Stimulated activated memory B cell treated with anti-CD40 and anti-IgM and Interleukin-4, amounts not matched to agents 10 μg/mL and 1 μg/mL and 100 μg/mL, for 72 hours (primary cell): ENCODE measurements at regions not wholly inside any gene's neighbourhood (a gene's known extent, or its start where the extent isn't known, plus 50 kb on each side); places are given as distances from the start of the nearest gene placed in this dataset.
A peak's percentile ranks its signal among the peaks of the same experiment; 100 is the strongest.

Experiments used
- ATAC-seq: fragments of 150-1000 bp; cut with Tn5 transposase; 2 replicates; pipeline ENCODE4 v1.10.0; 2021
- H3K27ac Mint-ChIP-seq: one replicate; pipeline ENCODE4 v1.8.0; 2022; ENCODE audit warnings: mild to moderate bottlenecking, mixed read lengths
- H3K27me3 Mint-ChIP-seq: one replicate; pipeline ENCODE4 v1.8.0; 2022; ENCODE audit warnings: mixed read lengths
- H3K36me3 Mint-ChIP-seq: one replicate; pipeline ENCODE4 v1.8.0; 2022; ENCODE audit warnings: mixed read lengths
- H3K4me1 Mint-ChIP-seq: one replicate; pipeline ENCODE4 v1.8.0; 2022; ENCODE audit warnings: mixed read lengths
- H3K4me3 Mint-ChIP-seq: one replicate; pipeline ENCODE4 v1.8.0; 2022; ENCODE audit warnings: mild to moderate bottlenecking, moderate library complexity, mixed read lengths
- H3K9me3 Mint-ChIP-seq: one replicate; pipeline ENCODE4 v1.8.0; 2022; ENCODE audit warnings: mixed read lengths

DNA sequence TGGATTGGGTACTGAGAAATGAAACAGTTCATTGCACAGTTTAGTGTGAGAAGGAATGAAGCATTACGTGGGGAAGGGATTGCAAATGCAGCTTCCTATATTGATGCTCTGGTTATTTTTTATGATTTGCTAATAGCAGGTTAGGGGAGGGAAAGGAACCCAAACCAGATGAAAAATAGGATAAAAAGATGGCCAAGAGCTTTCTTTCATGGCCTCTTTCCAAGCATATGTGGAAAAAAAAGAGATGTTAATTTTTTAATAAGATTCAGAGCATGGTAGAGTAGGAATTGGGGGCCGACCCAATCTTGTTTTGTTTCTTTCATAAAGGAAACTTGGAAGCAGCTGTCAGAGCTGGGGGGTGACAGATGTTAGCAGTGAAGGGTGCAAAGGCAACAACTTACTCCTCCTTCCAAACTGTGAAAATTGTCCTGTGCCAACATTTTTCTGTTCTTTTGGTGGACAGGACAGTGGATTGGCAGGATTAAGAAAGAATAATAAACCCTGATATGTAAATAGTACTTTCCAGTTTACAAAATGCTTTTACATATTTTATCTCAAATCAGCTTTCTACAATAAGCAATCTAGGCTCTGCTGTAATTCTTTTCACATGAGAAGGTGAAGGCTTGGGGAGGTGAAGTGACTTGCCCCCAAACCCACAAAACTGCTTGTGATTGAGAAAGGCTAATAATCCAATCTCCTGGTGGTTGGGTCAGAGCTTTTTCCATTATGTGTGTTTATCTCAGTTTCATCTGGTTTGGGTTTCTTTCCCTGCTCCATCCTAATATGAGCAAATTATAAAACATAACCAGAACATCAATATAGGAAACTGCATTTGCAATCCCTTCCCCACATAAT, 270.1 kb downstream of the ETAA1 start:
- ATAC-seq = no peak
- Mint-ChIP-seq H3K4me3 (no peak overlapping the region), H3K36me3 (no peaks in the 10 kb centered on the region), H3K4me1 (no peaks in the 10 kb centered on the region), H3K9me3 (no peaks in the 10 kb centered on the region), H3K27ac (no peak overlapping the region), H3K27me3 (peaks cover 9% of the 10 kb centered on the region)

DNA sequence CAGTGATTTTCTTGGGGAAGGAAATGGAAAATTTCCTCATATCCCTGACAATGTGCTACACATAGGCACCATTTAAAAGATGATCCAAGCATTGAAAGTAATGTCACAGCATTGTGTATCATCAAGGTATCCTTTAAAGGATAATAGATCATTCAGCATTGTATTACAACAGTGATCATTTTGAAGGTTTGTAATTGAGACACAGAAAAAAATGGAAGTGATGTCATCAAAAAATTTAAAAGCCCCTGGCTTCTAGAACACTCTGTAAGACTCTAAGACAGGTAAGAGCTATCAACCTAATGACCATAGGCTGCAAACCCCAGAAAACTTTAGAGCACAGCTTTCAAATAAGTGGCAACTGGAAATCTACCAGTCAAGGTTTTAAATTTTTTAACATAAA, 271.4 kb downstream of the ETAA1 start:
- Mint-ChIP-seq H3K4me3 (no peak overlapping the region), H3K4me1 (no peaks in the 10 kb centered on the region), H3K9me3 (no peaks in the 10 kb centered on the region), H3K27me3 (peaks cover 9% of the 10 kb centered on the region), H3K36me3 (no peaks in the 10 kb centered on the region), H3K27ac (no peak overlapping the region)
- ATAC-seq = no peak

DNA sequence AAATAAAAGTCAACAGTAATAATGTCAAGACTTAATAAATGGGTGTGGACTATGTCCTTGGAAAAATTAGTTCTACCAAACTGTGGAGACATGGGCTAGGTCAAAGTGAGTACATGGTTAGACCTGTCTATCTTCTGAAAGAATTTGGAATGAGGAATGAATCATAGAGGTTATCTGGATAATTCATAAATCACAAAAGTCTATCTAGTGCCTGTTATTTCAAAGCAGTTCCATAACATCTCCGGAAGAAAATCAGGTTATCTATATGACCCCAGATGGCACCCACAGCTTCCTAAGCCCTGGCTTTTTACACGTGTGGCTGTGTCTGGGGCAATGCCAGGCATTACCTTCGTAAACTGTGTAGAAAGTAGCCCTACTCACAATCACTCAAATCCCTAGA, 272.0 kb downstream of the ETAA1 start:
- H3K27me3 Mint-ChIP-seq = peaks cover 9% of the 10 kb centered on the region
- no peak overlapping the region for H3K4me3 Mint-ChIP-seq
- no peaks in the 10 kb centered on the region for H3K4me1 Mint-ChIP-seq
- H3K27ac Mint-ChIP-seq = no peak overlapping the region
- H3K36me3 Mint-ChIP-seq = no peaks in the 10 kb centered on the region
- H3K9me3 Mint-ChIP-seq = no peaks in the 10 kb centered on the region
- no peak for ATAC-seq

DNA sequence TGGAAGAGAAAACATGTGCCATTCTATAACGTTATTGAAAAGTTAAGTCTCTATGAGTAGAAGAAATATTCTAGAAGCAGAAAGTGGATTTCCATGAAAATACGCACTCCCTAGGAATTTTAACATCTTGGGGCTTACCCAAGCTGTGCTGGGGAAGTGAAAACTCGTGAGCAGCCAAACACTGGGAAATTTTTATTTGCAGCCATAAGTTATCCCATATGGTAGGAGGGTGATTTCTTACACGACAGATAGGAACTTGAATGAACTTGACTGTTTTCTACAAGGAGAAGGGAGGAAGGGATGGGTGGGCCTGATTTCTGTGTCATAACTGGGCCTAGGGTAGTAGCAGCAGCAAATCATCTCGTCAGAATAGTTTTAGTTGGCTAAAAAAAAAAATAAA, 272.6 kb downstream of the ETAA1 start:
- ATAC-seq = no peak
- H3K4me3 Mint-ChIP-seq = no peak overlapping the region
- H3K27ac Mint-ChIP-seq = no peak overlapping the region

DNA sequence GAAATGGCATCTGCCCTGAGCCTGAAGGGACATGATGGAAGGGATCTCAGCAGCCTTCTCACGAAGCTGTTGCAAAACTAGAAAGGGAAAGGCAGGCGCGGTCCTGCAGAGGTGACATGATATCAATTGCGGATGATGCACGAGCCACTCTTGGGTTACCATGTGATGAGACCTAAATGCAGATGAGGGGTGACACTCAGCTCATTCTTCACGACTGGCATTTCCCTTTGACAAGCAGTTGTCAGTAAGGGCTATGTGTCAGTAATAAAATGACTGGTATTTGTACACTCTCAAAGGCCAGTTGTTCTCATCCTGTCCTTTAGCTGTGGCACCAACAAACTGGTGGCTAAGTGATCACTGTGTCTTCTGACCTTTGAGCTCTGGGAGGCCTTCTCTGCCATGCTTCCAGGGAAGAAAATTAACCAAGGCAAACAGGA, 273.6 kb downstream of the ETAA1 start:
- Mint-ChIP-seq H3K4me3 (no peak overlapping the region), H3K36me3 (no peaks in the 10 kb centered on the region), H3K27me3 (peaks cover 9% of the 10 kb centered on the region), H3K9me3 (no peaks in the 10 kb centered on the region), H3K4me1 (no peaks in the 10 kb centered on the region), H3K27ac (no peak overlapping the region)
- ATAC-seq = peak; percentile 47

More for the DNA sequence above, 272.6 kb downstream of the ETAA1 start:
- Mint-ChIP-seq H3K9me3 (no peaks in the 10 kb centered on the region), H3K36me3 (no peaks in the 10 kb centered on the region), H3K27me3 (peaks cover 9% of the 10 kb centered on the region), H3K4me1 (no peaks in the 10 kb centered on the region)

DNA sequence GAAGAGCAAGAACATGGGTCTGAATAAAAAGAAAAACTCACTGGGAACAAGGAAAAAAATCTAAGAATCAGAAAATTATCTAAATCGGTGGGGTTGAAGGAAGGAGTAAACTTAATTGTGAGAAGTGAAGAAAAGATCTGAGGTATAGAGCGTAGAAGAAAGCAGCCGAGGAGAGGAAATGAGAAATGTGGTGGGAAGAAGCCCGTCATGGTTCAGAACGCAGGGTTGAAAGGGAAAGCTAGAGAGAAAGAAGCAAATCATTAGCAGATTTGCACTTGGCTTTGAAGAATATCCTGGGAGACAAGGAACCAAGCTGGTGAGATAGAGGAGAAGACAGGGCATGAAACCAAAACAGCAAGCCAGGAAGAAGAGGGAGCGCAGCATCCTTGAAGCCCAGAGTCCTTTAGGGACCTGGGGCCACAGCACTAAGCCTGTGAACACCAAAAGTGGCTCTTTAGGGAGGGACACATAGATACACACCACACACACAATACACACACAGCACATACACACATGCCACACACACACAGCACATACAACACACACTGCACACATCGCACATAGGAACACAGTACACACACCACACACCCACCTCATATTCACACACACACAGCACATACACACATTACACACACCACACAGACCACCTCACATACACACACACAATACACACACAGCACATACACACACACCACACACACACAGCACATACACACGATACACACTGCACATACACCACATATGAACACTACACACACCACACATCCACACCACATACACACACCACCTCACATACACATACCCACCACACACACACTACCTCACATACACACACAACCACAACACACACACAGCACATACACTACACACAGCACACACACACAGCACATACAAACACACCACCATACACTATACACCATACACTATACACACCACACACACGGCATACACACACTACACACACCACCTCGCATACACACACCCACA, 274.6 kb downstream of the ETAA1 start:
- Mint-ChIP-seq H3K27ac (no peak overlapping the region), H3K27me3 (no peaks in the 10 kb centered on the region), H3K4me1 (no peaks in the 10 kb centered on the region), H3K9me3 (no peaks in the 10 kb centered on the region), H3K4me3 (no peak overlapping the region), H3K36me3 (no peaks in the 10 kb centered on the region)
- ATAC-seq = peak; percentile 57

DNA sequence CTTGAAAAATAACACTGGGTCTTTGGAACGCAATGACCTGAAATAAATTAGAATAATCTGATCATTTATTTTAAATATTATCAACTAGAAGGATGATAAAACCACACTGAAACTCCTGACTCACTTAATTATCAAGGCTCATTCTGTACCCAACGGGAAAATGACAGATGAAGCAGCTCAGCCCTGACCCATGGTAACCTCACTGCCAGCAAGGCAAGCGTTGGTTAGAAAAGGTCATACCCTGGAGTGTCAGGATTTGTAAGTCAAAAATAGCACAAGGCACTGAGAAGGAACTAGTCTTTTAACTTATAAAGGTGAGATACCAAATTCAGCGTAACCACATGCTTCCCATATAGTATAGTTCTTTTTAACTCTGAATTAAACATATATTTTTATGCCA, 277.5 kb downstream of the ETAA1 start:
- no peak for ATAC-seq
- no peaks in the 10 kb centered on the region for H3K4me1 Mint-ChIP-seq
- H3K4me3 Mint-ChIP-seq = no peak overlapping the region
- peaks cover 2% of the 10 kb centered on the region for H3K9me3 Mint-ChIP-seq
- no peaks in the 10 kb centered on the region for H3K36me3 Mint-ChIP-seq
- H3K27me3 Mint-ChIP-seq = no peaks in the 10 kb centered on the region
- H3K27ac Mint-ChIP-seq = no peak overlapping the region

DNA sequence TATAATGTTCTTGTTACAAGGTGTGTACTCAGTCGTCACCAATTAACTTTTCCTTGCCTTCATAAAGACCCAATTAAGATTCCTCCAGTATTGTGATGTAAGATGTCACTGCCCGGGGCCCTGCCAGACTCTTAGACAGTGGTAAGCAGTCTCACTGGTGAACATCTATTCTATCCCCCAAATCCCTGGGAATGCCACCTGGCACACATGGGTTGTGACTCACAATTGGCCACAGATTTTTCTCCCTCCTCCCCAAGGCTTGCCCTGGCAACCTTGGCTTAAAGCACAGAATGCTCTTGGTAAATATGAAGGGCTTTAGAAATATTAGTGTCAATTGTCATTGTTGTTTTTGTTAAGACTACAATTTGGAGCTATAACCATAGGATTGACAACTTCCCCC, 287.9 kb downstream of the ETAA1 start:
- Mint-ChIP-seq H3K9me3 (no peaks in the 10 kb centered on the region), H3K4me1 (no peaks in the 10 kb centered on the region), H3K4me3 (no peak overlapping the region), H3K36me3 (no peaks in the 10 kb centered on the region), H3K27ac (no peak overlapping the region), H3K27me3 (no peaks in the 10 kb centered on the region)
- no peak for ATAC-seq

DNA sequence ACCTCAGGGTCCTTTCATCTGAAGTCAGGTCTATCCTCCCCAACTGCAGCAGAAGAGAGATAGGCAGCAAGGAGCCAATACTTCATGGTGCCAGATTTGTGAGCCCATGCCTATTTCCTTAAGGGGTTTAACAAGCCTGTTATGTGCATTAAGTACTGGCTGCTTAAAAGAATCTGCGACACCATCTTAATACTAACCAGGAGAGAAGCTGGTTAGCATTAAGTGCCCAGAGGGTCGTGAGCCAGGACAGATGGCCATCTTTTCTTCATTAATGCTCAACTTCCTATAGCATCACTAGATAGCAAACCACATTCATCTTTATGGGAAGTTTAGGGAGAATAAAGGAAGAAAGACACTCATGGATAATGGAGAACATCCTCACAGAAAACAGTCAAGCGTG, 289.1 kb downstream of the ETAA1 start:
- Mint-ChIP-seq H3K36me3 (no peaks in the 10 kb centered on the region), H3K27me3 (no peaks in the 10 kb centered on the region)

DNA sequence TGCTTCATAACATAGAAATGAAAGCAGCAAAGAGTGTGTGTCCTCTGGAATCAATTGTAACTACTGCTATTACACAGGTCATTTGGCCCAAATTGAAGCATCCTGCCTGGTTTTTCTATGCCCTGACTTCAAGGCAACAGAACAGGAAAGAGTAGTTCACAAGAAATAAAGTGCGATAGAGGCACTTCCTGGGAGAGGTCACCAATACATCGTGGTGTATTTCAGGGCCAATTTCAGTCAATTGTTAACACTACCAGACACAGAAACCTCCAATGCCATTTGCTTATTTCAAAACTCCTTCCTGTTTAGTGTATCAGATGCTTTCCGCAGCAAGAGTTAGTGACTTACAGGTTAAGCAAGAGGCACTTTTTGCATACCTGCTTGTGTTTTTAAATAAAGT, 292.1 kb downstream of the ETAA1 start:
- ATAC-seq = no peak
- Mint-ChIP-seq H3K9me3 (no peaks in the 10 kb centered on the region), H3K4me3 (no peak overlapping the region), H3K4me1 (no peaks in the 10 kb centered on the region), H3K27ac (no peak overlapping the region), H3K36me3 (no peaks in the 10 kb centered on the region), H3K27me3 (peaks cover 25% of the 10 kb centered on the region)

More for the DNA sequence above, 289.1 kb downstream of the ETAA1 start:
- H3K4me1 Mint-ChIP-seq = no peaks in the 10 kb centered on the region
- no peak overlapping the region for H3K4me3 Mint-ChIP-seq
- H3K27ac Mint-ChIP-seq = no peak overlapping the region
- ATAC-seq = no peak
- no peaks in the 10 kb centered on the region for H3K9me3 Mint-ChIP-seq

DNA sequence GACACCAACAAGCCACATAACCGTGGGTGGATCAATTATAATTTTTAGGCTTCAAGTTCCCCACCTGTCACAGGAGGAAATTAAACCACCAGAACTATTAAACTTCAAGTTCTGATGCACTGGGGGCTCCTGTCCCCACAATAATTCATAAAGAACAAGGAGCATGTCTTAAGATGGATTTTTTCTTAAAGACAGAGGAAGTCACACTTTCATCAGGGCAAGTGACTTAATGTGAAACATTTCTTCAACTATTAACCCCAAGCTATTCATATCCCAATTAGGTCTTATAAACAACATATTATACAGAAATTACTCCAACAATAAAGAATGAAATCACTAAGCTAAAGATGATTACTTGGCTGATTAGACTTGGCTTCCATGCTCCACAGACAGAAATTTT, 292.5 kb downstream of the ETAA1 start:
- peaks cover 29% of the 10 kb centered on the region for H3K27me3 Mint-ChIP-seq
- no peak for ATAC-seq
- no peaks in the 10 kb centered on the region for H3K36me3 Mint-ChIP-seq
- no peaks in the 10 kb centered on the region for H3K9me3 Mint-ChIP-seq
- H3K27ac Mint-ChIP-seq = no peak overlapping the region
- H3K4me3 Mint-ChIP-seq = no peak overlapping the region
- H3K4me1 Mint-ChIP-seq = no peaks in the 10 kb centered on the region

DNA sequence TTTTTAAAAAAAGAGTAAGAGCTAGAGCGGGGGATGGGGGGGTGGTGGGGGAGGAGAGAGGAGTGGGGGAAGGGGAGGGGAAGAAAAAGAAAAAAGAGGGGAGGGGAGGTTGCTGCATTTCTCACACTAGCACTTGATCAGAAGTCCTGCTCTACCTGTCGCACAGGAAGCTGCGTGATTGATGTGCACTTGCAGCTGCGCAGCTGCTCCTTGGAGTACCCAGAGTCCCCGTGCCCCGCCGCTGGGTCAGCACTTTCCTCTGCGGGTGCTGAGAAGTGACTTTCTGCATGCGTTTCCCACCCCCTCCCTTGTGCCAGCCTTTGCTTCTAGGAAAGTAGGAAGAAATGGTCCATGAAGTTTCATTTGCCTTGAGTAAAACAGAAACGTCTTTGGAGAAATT, 297.3 kb downstream of the ETAA1 start:
- no peak for ATAC-seq
- no peaks in the 10 kb centered on the region for H3K4me1 Mint-ChIP-seq
- no peaks in the 10 kb centered on the region for H3K9me3 Mint-ChIP-seq
- H3K4me3 Mint-ChIP-seq = no peak overlapping the region
- H3K27me3 Mint-ChIP-seq = peaks cover 39% of the 10 kb centered on the region
- H3K27ac Mint-ChIP-seq = no peak overlapping the region
- no peaks in the 10 kb centered on the region for H3K36me3 Mint-ChIP-seq

DNA sequence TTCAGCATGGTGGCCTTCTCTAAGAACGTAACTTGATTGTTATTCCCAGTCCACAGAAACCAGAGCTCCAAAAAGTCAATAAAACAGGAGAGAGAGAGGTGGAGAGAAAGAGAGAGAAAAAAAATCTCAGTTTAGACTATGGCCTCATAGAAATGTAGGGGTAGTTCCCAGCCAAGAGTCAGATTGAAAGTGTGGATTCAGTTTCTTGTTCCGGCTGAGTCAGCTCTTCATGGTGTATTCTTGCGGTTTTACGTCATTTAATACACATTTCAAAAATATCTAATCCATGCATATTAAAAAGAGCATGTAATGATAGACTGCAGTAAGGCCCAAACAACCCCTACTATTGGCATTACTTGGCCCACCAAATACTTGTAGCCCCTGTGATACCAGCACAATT, 303.9 kb downstream of the ETAA1 start:
- no peak for ATAC-seq
- no peak overlapping the region for H3K4me3 Mint-ChIP-seq
- H3K27ac Mint-ChIP-seq = no peak overlapping the region
- no peaks in the 10 kb centered on the region for H3K36me3 Mint-ChIP-seq
- H3K9me3 Mint-ChIP-seq = no peaks in the 10 kb centered on the region
- H3K4me1 Mint-ChIP-seq = no peaks in the 10 kb centered on the region
- H3K27me3 Mint-ChIP-seq = peaks cover 9% of the 10 kb centered on the region

DNA sequence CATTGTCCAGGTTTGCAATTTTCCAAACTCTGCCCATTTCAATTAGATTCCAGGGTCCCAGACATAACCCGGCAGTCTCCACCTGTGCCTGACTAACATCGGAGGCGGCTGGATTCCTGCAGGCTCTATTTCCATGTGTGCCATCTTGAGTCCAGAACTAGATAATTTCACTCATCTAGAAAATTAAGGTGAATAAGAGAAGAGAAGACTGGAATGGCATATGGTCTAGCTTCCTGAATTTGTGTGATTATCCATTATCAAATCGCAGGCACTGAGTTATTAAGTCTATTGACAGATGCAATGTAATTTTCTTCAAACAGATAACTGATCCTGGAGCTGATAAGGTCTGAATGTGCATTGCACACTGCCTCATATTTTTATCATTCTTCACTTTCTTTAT, 305.2 kb downstream of the ETAA1 start:
- ATAC-seq = no peak
- no peak overlapping the region for H3K27ac Mint-ChIP-seq
- peaks cover 20% of the 10 kb centered on the region for H3K27me3 Mint-ChIP-seq
- H3K36me3 Mint-ChIP-seq = no peaks in the 10 kb centered on the region
- no peak overlapping the region for H3K4me3 Mint-ChIP-seq
- no peaks in the 10 kb centered on the region for H3K9me3 Mint-ChIP-seq
- no peaks in the 10 kb centered on the region for H3K4me1 Mint-ChIP-seq

DNA sequence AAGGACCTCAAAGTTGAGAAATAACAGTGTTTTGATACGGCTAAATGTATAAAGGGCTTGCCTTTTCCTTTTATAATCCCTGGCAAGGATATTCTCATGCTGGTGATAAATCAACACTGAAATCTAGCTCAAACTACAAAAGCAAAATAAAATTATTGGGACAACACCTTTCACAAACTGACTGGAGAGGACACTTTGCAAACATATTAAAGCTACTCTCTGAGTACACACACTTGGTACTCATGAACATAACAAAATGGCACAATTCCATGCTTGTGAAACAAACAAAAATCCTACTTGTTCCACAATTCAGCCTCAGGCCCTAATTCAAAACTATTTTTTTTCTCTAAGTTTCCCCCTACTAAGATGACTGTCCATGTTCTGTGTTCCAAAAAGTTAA, 305.8 kb downstream of the ETAA1 start:
- H3K9me3 Mint-ChIP-seq = no peaks in the 10 kb centered on the region
- no peak overlapping the region for H3K4me3 Mint-ChIP-seq
- ATAC-seq = no peak
- no peaks in the 10 kb centered on the region for H3K36me3 Mint-ChIP-seq
- H3K27ac Mint-ChIP-seq = no peak overlapping the region
- H3K4me1 Mint-ChIP-seq = no peaks in the 10 kb centered on the region
- peaks cover 20% of the 10 kb centered on the region for H3K27me3 Mint-ChIP-seq
